ENCODE measurements at regions not wholly inside any gene's neighbourhood (a gene's known extent, or its start where the extent isn't known, plus 50 kb on each side); places are given as distances from the start of the nearest gene placed in this dataset.
"Not testable (repeated sequence)": the region's sequence is repeated elsewhere in the genome, so short reads cannot be mapped to it uniquely, and the experiment has no call there.

GRCh38 chr4:189525304-189525703 lies 415.4 kb upstream of the FRG1 start:
- no peaks in the 10 kb centered on the region for H3K9me3 ChIP-seq
- in situ Hi-C loops (cut with MboI; ENCODE audit: low sequenced_read_pairs), result no loop called here
- no peaks in the 10 kb centered on the region for H3K36me3 ChIP-seq (replicated peaks)
- no peak overlapping the region for H3K4me3 ChIP-seq
- no peaks in the 10 kb centered on the region for H3K4me1 ChIP-seq
- no peaks in the 10 kb centered on the region for H3K27me3 ChIP-seq (ENCODE audit: low read depth)
- no peak for DNase-seq (ENCODE audit: low spot score in 2 of 2)

- no peaks in the 10 kb centered on the region for H3K4me1 ChIP-seq
- in situ Hi-C loops (cut with MboI; ENCODE audit: low sequenced_read_pairs), result no loop called here
- no peaks in the 10 kb centered on the region for H3K27me3 ChIP-seq (ENCODE audit: low read depth)
- no peaks in the 10 kb centered on the region for H3K36me3 ChIP-seq (replicated peaks)
- H3K9me3 ChIP-seq, result no peaks in the 10 kb centered on the region
- H3K4me3 ChIP-seq, result no peak overlapping the region
- DNase-seq (ENCODE audit: low spot score in 2 of 2), result no peak
Observed at GRCh38 chr4:189530848-189531247, 409.8 kb upstream of the FRG1 start.

GRCh38 chr4:189533603-189534002 lies 407.1 kb upstream of the FRG1 start:
- Histone ChIP-seq H3K27me3 (ENCODE audit: low read depth) (no peaks in the 10 kb centered on the region), H3K4me1 (no peaks in the 10 kb centered on the region), H3K4me3 (no peak overlapping the region), H3K36me3 (replicated peaks) (no peaks in the 10 kb centered on the region), H3K9me3 (no peaks in the 10 kb centered on the region)
- in situ Hi-C loops (cut with MboI; ENCODE audit: low sequenced_read_pairs), result no loop called here
- no peak for DNase-seq (ENCODE audit: low spot score in 2 of 2)

- in situ Hi-C loops (cut with MboI; ENCODE audit: low sequenced_read_pairs), result no loop called here
- H3K27me3 ChIP-seq (ENCODE audit: low read depth), result no peaks in the 10 kb centered on the region
- no peaks in the 10 kb centered on the region for H3K9me3 ChIP-seq
- H3K4me1 ChIP-seq, result no peaks in the 10 kb centered on the region
- DNase-seq (ENCODE audit: low spot score in 2 of 2), result no peak
- H3K4me3 ChIP-seq, result no peak overlapping the region
- no peaks in the 10 kb centered on the region for H3K36me3 ChIP-seq (replicated peaks)
Observed at GRCh38 chr4:189547559-189547958, 393.1 kb upstream of the FRG1 start.

GRCh38 chr4:189548484-189549125 lies 392.1 kb upstream of the FRG1 start:
- in situ Hi-C loops (cut with MboI; ENCODE audit: low sequenced_read_pairs), result no loop called here
- H3K36me3 ChIP-seq (replicated peaks), result no peaks in the 10 kb centered on the region
- no peaks in the 10 kb centered on the region for H3K4me1 ChIP-seq
- DNase-seq (ENCODE audit: low spot score in 2 of 2), result no peak
- no peak overlapping the region for H3K4me3 ChIP-seq
- H3K9me3 ChIP-seq, result no peaks in the 10 kb centered on the region
- H3K27me3 ChIP-seq (ENCODE audit: low read depth), result no peaks in the 10 kb centered on the region

- H3K36me3 ChIP-seq (replicated peaks); DNase-seq (ENCODE audit: low spot score in 2 of 2); H3K4me3 ChIP-seq; H3K27me3 ChIP-seq (ENCODE audit: low read depth); H3K9me3 ChIP-seq; H3K4me1 ChIP-seq; in situ Hi-C loops (cut with MboI; ENCODE audit: low sequenced_read_pairs): not testable (repeated sequence)
Observed at GRCh38 chr4:189551931-189552670, 388.6 kb upstream of the FRG1 start.

GRCh38 chr4:189560605-189561004 lies 380.1 kb upstream of the FRG1 start:
- H3K27me3 ChIP-seq (ENCODE audit: low read depth); H3K4me3 ChIP-seq; H3K4me1 ChIP-seq; H3K36me3 ChIP-seq (replicated peaks); in situ Hi-C loops (cut with MboI; ENCODE audit: low sequenced_read_pairs); H3K9me3 ChIP-seq; DNase-seq (ENCODE audit: low spot score in 2 of 2): not testable (repeated sequence)

GRCh38 chr4:189563751-189564150 lies 376.9 kb upstream of the FRG1 start:
- in situ Hi-C loops (cut with MboI; ENCODE audit: low sequenced_read_pairs); H3K4me3 ChIP-seq; H3K9me3 ChIP-seq; DNase-seq (ENCODE audit: low spot score in 2 of 2); H3K4me1 ChIP-seq; H3K36me3 ChIP-seq (replicated peaks); H3K27me3 ChIP-seq (ENCODE audit: low read depth): not testable (repeated sequence)

GRCh38 chr4:189566271-189566670 lies 374.4 kb upstream of the FRG1 start:
- DNase-seq (ENCODE audit: low spot score in 2 of 2); H3K27me3 ChIP-seq (ENCODE audit: low read depth); H3K4me3 ChIP-seq; in situ Hi-C loops (cut with MboI; ENCODE audit: low sequenced_read_pairs); H3K4me1 ChIP-seq; H3K36me3 ChIP-seq (replicated peaks); H3K9me3 ChIP-seq: not testable (repeated sequence)

- H3K36me3 ChIP-seq (replicated peaks); H3K4me3 ChIP-seq; H3K9me3 ChIP-seq; H3K27me3 ChIP-seq (ENCODE audit: low read depth); in situ Hi-C loops (cut with MboI; ENCODE audit: low sequenced_read_pairs); H3K4me1 ChIP-seq; DNase-seq (ENCODE audit: low spot score in 2 of 2): not testable (repeated sequence)
Observed at GRCh38 chr4:189566900-189567299, 373.8 kb upstream of the FRG1 start.

GRCh38 chr4:189579645-189580044 lies 361.0 kb upstream of the FRG1 start:
- H3K4me3 ChIP-seq; in situ Hi-C loops (cut with MboI; ENCODE audit: low sequenced_read_pairs); H3K9me3 ChIP-seq; H3K27me3 ChIP-seq (ENCODE audit: low read depth); H3K36me3 ChIP-seq (replicated peaks); DNase-seq (ENCODE audit: low spot score in 2 of 2); H3K4me1 ChIP-seq: not testable (repeated sequence)

GRCh38 chr4:189586908-189587632 lies 353.6 kb upstream of the FRG1 start:
- H3K9me3 ChIP-seq; H3K27me3 ChIP-seq (ENCODE audit: low read depth); H3K4me1 ChIP-seq; H3K4me3 ChIP-seq; H3K36me3 ChIP-seq (replicated peaks); DNase-seq (ENCODE audit: low spot score in 2 of 2); in situ Hi-C loops (cut with MboI; ENCODE audit: low sequenced_read_pairs): not testable (repeated sequence)

- H3K4me3 ChIP-seq; H3K27me3 ChIP-seq (ENCODE audit: low read depth); H3K36me3 ChIP-seq (replicated peaks); DNase-seq (ENCODE audit: low spot score in 2 of 2); H3K9me3 ChIP-seq; H3K4me1 ChIP-seq; in situ Hi-C loops (cut with MboI; ENCODE audit: low sequenced_read_pairs): not testable (repeated sequence)
Observed at GRCh38 chr4:189589201-189589600, 351.5 kb upstream of the FRG1 start.

GRCh38 chr4:189592890-189593289 lies 347.8 kb upstream of the FRG1 start:
- Histone ChIP-seq H3K27me3 (ENCODE audit: low read depth) (no peaks in the 10 kb centered on the region), H3K4me3 (no peak overlapping the region), H3K36me3 (replicated peaks) (no peaks in the 10 kb centered on the region), H3K9me3 (no peaks in the 10 kb centered on the region), H3K4me1 (no peaks in the 10 kb centered on the region)
- no peak for DNase-seq (ENCODE audit: low spot score in 2 of 2)
- in situ Hi-C loops (cut with MboI; ENCODE audit: low sequenced_read_pairs), result no loop called here
